Mesendoderm (in vitro differentiated cells): ENCODE measurements at regions not wholly inside any gene's neighbourhood (a gene's known extent, or its start where the extent isn't known, plus 50 kb on each side); places are given as distances from the start of the nearest gene placed in this dataset.

ENCODE experiments used
- DNase-seq: peaks from one replicate; pipeline ENCODE4 v3.0.0; 2013
- H2AK5ac ChIP-seq: 2 replicates; pipeline ENCODE4 v1.6.1; 2013; ENCODE audit warnings: low read length, inconsistent platforms
- H2BK120ac ChIP-seq: 2 replicates; pipeline ENCODE4 v1.6.1; 2013; ENCODE audit warnings: low read depth, mild to moderate bottlenecking, low read length, moderate library complexity, mixed read lengths
- H2BK15ac ChIP-seq: replicated peaks from 2 replicates; pipeline ENCODE4 v1.6.1; 2013; ENCODE audit warnings: low read depth, mild to moderate bottlenecking, moderate library complexity
- H2BK5ac ChIP-seq: 2 replicates; pipeline ENCODE4 v1.6.1; 2013; ENCODE audit warnings: low read length, inconsistent platforms
- H3K18ac ChIP-seq: 2 replicates; pipeline ENCODE4 v1.6.1; 2013; ENCODE audit warnings: mild to moderate bottlenecking, low read length, mixed read lengths
- H3K23ac ChIP-seq: one replicate; pipeline ENCODE4 v1.6.1; 2013; ENCODE audit warnings: low read length
- H3K27ac ChIP-seq: 2 replicates; pipeline ENCODE4 v1.5.1; 2013; ENCODE audit warnings: low read depth, mild to moderate bottlenecking, inconsistent platforms, low read length, moderate library complexity
- H3K27me3 ChIP-seq: 2 replicates; pipeline ENCODE4 v1.6.1; 2013; ENCODE audit warnings: low read length, control low read depth, mild to moderate bottlenecking, inconsistent platforms; ENCODE audit not compliant: insufficient read depth, poor library complexity
- H3K36me3 ChIP-seq: 2 replicates; pipeline ENCODE4 v1.6.1; 2013; ENCODE audit warnings: low read length, inconsistent platforms; ENCODE audit not compliant: control insufficient read depth, insufficient read depth
- H3K4ac ChIP-seq: one replicate; pipeline ENCODE4 v1.6.1; 2013; ENCODE audit warnings: low read depth, mild to moderate bottlenecking, low read length, moderate library complexity
- H3K4me1 ChIP-seq: 2 replicates; pipeline ENCODE4 v1.6.1; 2013; ENCODE audit warnings: low read depth, low read length, inconsistent platforms; ENCODE audit not compliant: control insufficient read depth
- H3K4me2 ChIP-seq: 2 replicates; pipeline ENCODE4 v1.6.1; 2013; ENCODE audit warnings: low read length
- H3K4me3 ChIP-seq: 2 replicates; pipeline ENCODE4 v1.5.1; 2013; ENCODE audit warnings: mild to moderate bottlenecking, low read length
- H3K56ac ChIP-seq: one replicate; pipeline ENCODE4 v1.6.1; 2013; ENCODE audit warnings: low read length
- H3K79me1 ChIP-seq: 2 replicates; pipeline ENCODE4 v1.6.1; 2013; ENCODE audit warnings: low read length, inconsistent platforms
- H3K79me2 ChIP-seq: 2 replicates; pipeline ENCODE4 v1.6.1; 2013; ENCODE audit warnings: mild to moderate bottlenecking, low read length; ENCODE audit not compliant: control insufficient read depth, insufficient read depth
- H3K9ac ChIP-seq: 2 replicates; pipeline ENCODE4 v1.6.1; 2013; ENCODE audit warnings: low read length, inconsistent platforms
- H4K5ac ChIP-seq: one replicate; pipeline ENCODE4 v1.6.1; 2013; ENCODE audit warnings: low read length
- H4K8ac ChIP-seq: one replicate; pipeline ENCODE4 v1.6.1; 2013; ENCODE audit warnings: low read depth, mild to moderate bottlenecking, control low read depth, low read length, moderate library complexity
- WGBS: extraction: QIAGEN DNeasy Blood & Tissue Kit; methylation state at CpG from one replicate; pipeline ENCODE4 v1.1.7; 2013; ENCODE audit warnings: low lambda C conversion rate, missing lambda C conversion rate; ENCODE audit not compliant: insufficient coverage; ENCODE audit errors: extremely low coverage; 5-methylcytosine and 5-hydroxymethylcytosine counted together

- no peaks in the 10 kb centered on the region for H3K79me2 ChIP-seq
- H2BK15ac ChIP-seq = no peak overlapping the region
- WGBS = no CpG with 5 or more reads among the region's 5 CpGs
- H3K27ac ChIP-seq = no peak overlapping the region
- no peak for DNase-seq
- no peak overlapping the region for H3K4me3 ChIP-seq
- H2BK5ac ChIP-seq = no peak overlapping the region
- no peaks in the 10 kb centered on the region for H3K4me1 ChIP-seq
- H3K9ac ChIP-seq = no peak overlapping the region
- no peak overlapping the region for H2BK120ac ChIP-seq
- no peak overlapping the region for H4K8ac ChIP-seq
- H3K23ac ChIP-seq = no peak overlapping the region
- no peak overlapping the region for H3K56ac ChIP-seq
- H4K5ac ChIP-seq = no peak overlapping the region
- no peaks in the 10 kb centered on the region for H3K36me3 ChIP-seq
- no peak overlapping the region for H2AK5ac ChIP-seq
- H3K4me2 ChIP-seq = no peak overlapping the region
- H3K27me3 ChIP-seq = no peaks in the 10 kb centered on the region
- no peak overlapping the region for H3K4ac ChIP-seq
- H3K79me1 ChIP-seq = no peaks in the 10 kb centered on the region
- no peak overlapping the region for H3K18ac ChIP-seq
These were observed 559.4 kb downstream of the DNAH5 start for GRCh38 chr5:13385066-13385465.

DNA sequence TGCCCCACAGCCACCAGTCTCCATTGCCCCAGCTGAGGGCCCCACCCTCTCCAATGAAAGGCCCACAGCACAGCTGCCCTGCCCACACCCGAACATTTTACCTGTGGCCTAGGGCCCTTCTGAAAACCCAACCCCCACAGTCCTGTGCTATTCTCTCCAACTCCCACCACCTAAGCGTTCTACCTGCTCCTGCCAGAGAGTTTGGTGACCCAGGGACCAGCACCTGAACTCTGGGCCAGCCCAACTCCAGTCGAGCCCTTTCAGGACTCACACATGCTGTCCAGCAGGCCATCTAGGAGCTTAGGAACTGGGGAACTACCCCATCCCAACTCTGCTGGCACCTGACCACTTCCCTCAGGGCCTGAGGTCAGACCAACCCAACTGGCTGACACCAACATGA is 562.3 kb downstream of the DNAH5 start:
- Histone ChIP-seq H4K8ac (no peak overlapping the region), H3K79me1 (no peaks in the 10 kb centered on the region), H3K56ac (no peak overlapping the region), H3K36me3 (no peaks in the 10 kb centered on the region), H3K27me3 (no peaks in the 10 kb centered on the region), H3K18ac (no peak overlapping the region), H2BK120ac (no peak overlapping the region), H3K9ac (no peak overlapping the region), H2BK15ac (no peak overlapping the region), H2BK5ac (no peak overlapping the region), H3K4me2 (no peak overlapping the region), H3K4me3 (no peak overlapping the region), H3K79me2 (no peaks in the 10 kb centered on the region), H3K27ac (no peak overlapping the region), H3K4ac (no peak overlapping the region), H4K5ac (no peak overlapping the region), H2AK5ac (no peak overlapping the region), H3K23ac (no peak overlapping the region), H3K4me1 (no peaks in the 10 kb centered on the region)
- no peak for DNase-seq
- no CpG with 5 or more reads among the region's 3 CpGs for WGBS

- no peak overlapping the region for H3K56ac ChIP-seq
- H3K4me3 ChIP-seq = no peak overlapping the region
- H2BK5ac ChIP-seq = no peak overlapping the region
- H3K4me2 ChIP-seq = no peak overlapping the region
- no peak overlapping the region for H2AK5ac ChIP-seq
- no peak overlapping the region for H3K27ac ChIP-seq
- no peak overlapping the region for H3K18ac ChIP-seq
- H3K23ac ChIP-seq = no peak overlapping the region
- H2BK15ac ChIP-seq = no peak overlapping the region
- no peaks in the 10 kb centered on the region for H3K27me3 ChIP-seq
- H3K36me3 ChIP-seq = no peaks in the 10 kb centered on the region
- no peak overlapping the region for H3K4ac ChIP-seq
- no peak overlapping the region for H2BK120ac ChIP-seq
- DNase-seq = no peak
- no peak overlapping the region for H4K8ac ChIP-seq
- no CpG with 5 or more reads among the region's 4 CpGs for WGBS
- no peaks in the 10 kb centered on the region for H3K79me2 ChIP-seq
- no peak overlapping the region for H4K5ac ChIP-seq
- no peaks in the 10 kb centered on the region for H3K4me1 ChIP-seq
- no peak overlapping the region for H3K9ac ChIP-seq
- no peaks in the 10 kb centered on the region for H3K79me1 ChIP-seq
These were observed 566.4 kb downstream of the DNAH5 start for GRCh38 chr5:13378091-13378490.

DNA sequence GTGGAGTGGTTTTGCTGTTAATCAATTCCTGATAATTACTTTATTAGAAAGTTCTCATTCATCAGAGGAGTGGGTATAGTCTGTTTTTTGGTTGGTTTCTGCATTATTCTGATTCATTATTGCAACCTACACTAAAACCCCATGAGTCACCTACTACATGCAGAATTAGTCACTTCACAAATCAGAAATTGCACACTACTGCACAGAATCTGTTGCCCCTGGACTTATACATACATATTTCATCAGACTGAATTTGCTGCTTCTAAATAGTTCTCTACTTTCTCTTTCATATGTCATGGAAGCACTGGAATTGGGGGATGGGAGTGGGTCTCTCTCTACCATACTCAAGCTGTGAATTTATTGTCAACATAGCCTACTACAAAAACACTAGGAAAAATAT is 585.1 kb downstream of the DNAH5 start:
- H4K8ac ChIP-seq = no peak overlapping the region
- H3K56ac ChIP-seq = no peak overlapping the region
- H2AK5ac ChIP-seq = no peak overlapping the region
- H2BK5ac ChIP-seq = no peak overlapping the region
- H3K23ac ChIP-seq = no peak overlapping the region
- no peak overlapping the region for H2BK15ac ChIP-seq
- H3K27me3 ChIP-seq = no peaks in the 10 kb centered on the region
- no peak overlapping the region for H3K9ac ChIP-seq
- no peaks in the 10 kb centered on the region for H3K79me2 ChIP-seq
- no peak overlapping the region for H2BK120ac ChIP-seq
- no peak overlapping the region for H3K18ac ChIP-seq
- no peaks in the 10 kb centered on the region for H3K4me1 ChIP-seq
- H3K4ac ChIP-seq = no peak overlapping the region
- no peak overlapping the region for H3K4me3 ChIP-seq
- no peak overlapping the region for H3K4me2 ChIP-seq
- H4K5ac ChIP-seq = no peak overlapping the region
- no peaks in the 10 kb centered on the region for H3K36me3 ChIP-seq
- no peak overlapping the region for H3K27ac ChIP-seq
- no peak for DNase-seq
- no peaks in the 10 kb centered on the region for H3K79me1 ChIP-seq

DNA sequence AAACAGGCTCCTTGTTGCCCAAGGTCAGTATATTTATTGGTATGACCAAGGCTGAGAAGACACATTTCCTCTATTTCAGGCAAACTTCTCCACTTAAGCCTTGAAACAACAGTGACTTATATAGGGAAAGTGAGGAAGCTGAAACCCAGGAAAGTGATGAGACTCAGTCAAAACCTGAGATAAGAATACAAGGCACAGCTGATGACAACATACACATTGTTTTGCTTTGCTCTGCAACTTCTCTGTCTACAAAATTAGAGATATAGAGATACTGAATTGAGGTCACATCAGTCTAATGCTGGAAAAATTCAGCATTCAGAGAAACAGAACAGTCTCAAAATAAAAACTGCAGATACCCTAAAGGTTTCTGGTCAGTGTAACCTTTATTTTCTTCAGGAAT is 586.1 kb downstream of the DNAH5 start:
- Histone ChIP-seq H3K79me1 (no peaks in the 10 kb centered on the region), H3K4ac (no peak overlapping the region), H3K23ac (no peak overlapping the region), H2AK5ac (no peak overlapping the region), H3K4me3 (no peak overlapping the region), H4K8ac (no peak overlapping the region), H3K27ac (no peak overlapping the region), H3K18ac (no peak overlapping the region), H3K27me3 (no peaks in the 10 kb centered on the region), H3K9ac (no peak overlapping the region), H4K5ac (no peak overlapping the region), H2BK5ac (no peak overlapping the region), H3K79me2 (no peaks in the 10 kb centered on the region), H3K4me1 (no peaks in the 10 kb centered on the region), H2BK15ac (no peak overlapping the region), H3K56ac (no peak overlapping the region), H3K4me2 (no peak overlapping the region), H3K36me3 (no peaks in the 10 kb centered on the region), H2BK120ac (no peak overlapping the region)
- DNase-seq = no peak

DNA sequence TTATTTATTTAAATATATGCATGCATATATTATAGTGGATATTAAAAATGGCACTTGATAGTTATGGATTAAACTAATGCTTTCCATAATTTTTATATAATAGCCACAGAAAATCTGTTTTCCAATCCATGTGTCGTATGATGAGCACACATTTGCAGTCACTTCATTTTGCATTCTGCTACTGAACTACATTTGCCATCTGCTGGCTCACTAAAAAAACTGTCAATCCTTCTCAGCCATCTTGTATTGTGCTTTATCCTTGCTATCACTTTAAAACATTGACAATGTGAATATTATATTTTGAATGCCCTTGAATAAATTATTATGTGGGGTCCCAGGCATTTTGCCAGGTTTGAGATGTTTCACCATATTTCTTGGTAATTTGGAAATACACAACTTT is 586.6 kb downstream of the DNAH5 start:
- Histone ChIP-seq H3K18ac (no peak overlapping the region), H3K4me3 (no peak overlapping the region), H3K79me1 (no peaks in the 10 kb centered on the region), H4K8ac (no peak overlapping the region), H4K5ac (no peak overlapping the region), H3K9ac (no peak overlapping the region), H3K27me3 (no peaks in the 10 kb centered on the region), H3K4ac (no peak overlapping the region), H2BK5ac (no peak overlapping the region), H3K23ac (no peak overlapping the region), H2AK5ac (no peak overlapping the region), H3K27ac (no peak overlapping the region), H3K79me2 (no peaks in the 10 kb centered on the region), H3K4me1 (no peaks in the 10 kb centered on the region), H2BK120ac (no peak overlapping the region), H2BK15ac (no peak overlapping the region), H3K4me2 (no peak overlapping the region), H3K56ac (no peak overlapping the region), H3K36me3 (no peaks in the 10 kb centered on the region)
- DNase-seq = no peak
- no CpG with 5 or more reads among the region's 1 CpG for WGBS
